Tibial nerve (tissue), 4 donors: ENCODE measurements at regions not wholly inside any gene's neighbourhood (a gene's known extent, or its start where the extent isn't known, plus 50 kb on each side); places are given as distances from the start of the nearest gene placed in this dataset.

Experiments
- CTCF ChIP-seq, 5 experiments: fragments of 200-600 bp in 3 of 5; fragments of 450-650 bp in 2 of 5; sonication (generic) in 3 of 5; IDR thresholded peaks; one replicate each; pipeline ENCODE4 v1.5.1; 2016 to 2019; ENCODE audit warnings: antibody characterized with exemption in 5 of 5, mild to moderate bottlenecking in 3 of 5, moderate library complexity in 2 of 5
- EP300 ChIP-seq, 2 donors: sonication (generic); formaldehyde crosslinking; IDR thresholded peaks; one replicate each; pipeline ENCODE4 v1.6.1; 2017; ENCODE audit warnings: antibody characterized with exemption in 2 of 2, mild to moderate bottlenecking in 1 of 2

GRCh38 chr3:118108769-118109168, 925.9 kb downstream of the IGSF11 start:
- no peak for TF ChIP-seq CTCF (IDR thresholded peaks at IDR 0.05)
- TF ChIP-seq EP300 (IDR thresholded peaks at IDR 0.05), result no peak
